LNCAP (cell line): ENCODE measurements at regions not wholly inside any gene's neighbourhood (a gene's known extent, or its start where the extent isn't known, plus 50 kb on each side); places are given as distances from the start of the nearest gene placed in this dataset.

Experiments
- CTCF ChIP-seq: fragments of 450-650 bp; IDR thresholded peaks from 2 replicates; pipeline ENCODE4 v1.5.1; 2017; ENCODE audit warnings: mild to moderate bottlenecking

- no peak for TF ChIP-seq CTCF
Observed at GRCh38 chr3:124625074-124625473, 105.2 kb upstream of the UMPS start.

DNA sequence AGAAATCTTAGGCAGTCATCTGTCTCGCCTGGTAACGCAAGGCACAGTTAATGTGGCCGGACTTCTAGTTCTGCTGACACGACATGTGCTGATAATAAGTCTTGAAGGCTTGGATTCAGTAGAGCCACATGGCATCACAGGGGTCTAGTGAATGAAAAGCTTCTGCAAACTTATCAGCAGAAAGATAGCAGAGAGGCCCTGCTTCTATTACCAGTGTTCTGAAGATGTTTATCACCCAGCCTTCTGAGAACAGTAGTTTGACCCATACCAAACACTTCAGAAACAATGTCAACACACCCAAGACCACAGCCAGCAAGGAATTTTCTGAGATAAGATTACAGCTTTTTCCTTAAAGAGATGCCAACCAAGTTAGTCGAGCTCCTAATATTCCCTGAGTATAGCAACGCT lies 102.7 kb upstream of the UMPS start:
- TF ChIP-seq CTCF, result no peak

- no peak for TF ChIP-seq CTCF
Observed at GRCh38 chr3:124628863-124629262, 101.4 kb upstream of the UMPS start.

DNA sequence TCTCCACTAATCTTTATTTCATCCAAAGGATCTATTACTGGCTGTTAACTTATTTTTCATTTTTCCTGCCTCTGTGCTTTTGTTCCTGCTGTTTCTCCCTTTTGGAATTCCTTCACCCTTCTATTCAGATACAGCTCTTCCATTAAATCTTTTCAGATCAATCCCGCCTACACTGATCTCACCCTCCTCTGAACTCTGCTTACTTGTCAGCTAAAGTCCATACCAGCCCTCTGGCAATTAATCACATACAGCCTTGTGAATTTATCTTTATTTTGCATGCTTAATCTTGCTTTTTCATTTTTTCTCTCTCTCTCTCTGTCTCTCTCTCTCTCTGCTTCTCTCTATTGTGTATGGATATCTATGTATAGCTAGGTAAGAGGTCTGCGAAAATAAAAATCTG lies 100.8 kb upstream of the UMPS start:
- TF ChIP-seq CTCF, result no peak

GRCh38 chr3:124630960-124631359 lies 99.3 kb upstream of the UMPS start:
- TF ChIP-seq CTCF, result no peak

- TF ChIP-seq CTCF, result no peak
Observed at GRCh38 chr3:124631727-124632126, 98.5 kb upstream of the UMPS start.

DNA sequence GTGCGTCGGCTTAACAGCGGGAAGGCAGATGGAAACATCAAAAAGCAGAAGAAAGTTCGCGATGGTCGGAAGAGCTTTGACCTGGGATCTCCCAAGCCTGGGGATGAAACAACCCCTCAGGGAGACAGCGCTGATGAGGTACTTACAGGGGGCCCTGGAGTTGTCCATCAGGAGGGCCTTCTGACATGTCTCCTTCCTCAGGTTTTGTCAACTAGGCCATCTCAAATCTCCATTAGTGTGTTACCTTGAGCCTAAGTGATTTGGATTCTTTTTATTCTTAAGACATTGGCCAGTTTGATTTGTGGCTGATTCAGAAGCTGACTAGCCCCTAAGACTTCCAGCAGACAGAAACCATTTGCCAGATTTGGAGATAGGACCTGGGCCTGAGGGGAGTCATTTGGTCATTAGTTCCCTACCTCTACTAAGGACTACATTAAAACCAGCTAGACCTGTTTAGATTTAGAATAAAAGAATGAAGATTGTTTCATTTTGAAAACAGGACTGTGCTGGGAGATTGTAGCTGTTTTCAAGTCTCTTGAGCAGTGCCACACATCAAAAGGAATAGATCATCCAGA lies 97.6 kb upstream of the UMPS start:
- no peak for TF ChIP-seq CTCF

DNA sequence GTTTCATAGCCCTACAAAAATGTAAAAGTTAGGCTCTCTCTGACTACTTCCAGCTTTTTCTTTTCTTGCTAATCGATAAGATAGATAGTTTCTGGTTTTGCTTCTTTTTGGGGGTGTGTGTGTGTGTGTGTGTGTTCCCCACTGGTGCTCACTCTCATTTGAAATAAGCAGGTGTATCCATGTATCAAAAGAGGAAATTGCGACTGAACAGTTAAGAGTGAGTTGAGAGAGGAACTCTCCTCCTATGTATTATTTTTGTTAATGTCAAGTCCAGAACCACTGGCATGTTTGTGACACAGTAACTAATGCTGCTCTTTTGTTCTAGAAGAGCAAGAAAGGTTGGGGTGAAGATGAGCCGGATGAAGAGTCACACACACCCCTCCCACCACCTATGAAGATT lies 96.7 kb upstream of the UMPS start:
- no peak for TF ChIP-seq CTCF
